Left cardiac atrium (tissue), 4 donors: ENCODE measurements at regions not wholly inside any gene's neighbourhood (a gene's known extent, or its start where the extent isn't known, plus 50 kb on each side); places are given as distances from the start of the nearest gene placed in this dataset.
A peak's percentile ranks its signal among the peaks of the same experiment; 100 is the strongest.

Source experiments
- ATAC-seq, 2 donors: fragments of 200-7000 bp; cut with Tn5 transposase; one replicate each; pipeline ENCODE4 v1.9.1; 2020; ENCODE audit warnings: mild to moderate bottlenecking in 2 of 2, moderate library complexity in 2 of 2
- DNase-seq: peaks from one replicate; pipeline ENCODE4 v3.0.0-alpha.2; 2020
- intact Hi-C, 2 donors: fragments of 100-400 bp; cut with DNase I; formaldehyde crosslinking; loops; one replicate each; pipeline versions ENCODE4 v1.14.1 to v1.15.1; 2022 to 2023
- donor health status: DM: no; HTN: yes; CAD: no.
- donor health status: DM: no; HTN: yes; CAD: no; lungs with severe emphysema.
- donor health status: DM: yes; HTN: yes; CAD: no.
- donor health status: Dilated cardiomyopathy.

DNA sequence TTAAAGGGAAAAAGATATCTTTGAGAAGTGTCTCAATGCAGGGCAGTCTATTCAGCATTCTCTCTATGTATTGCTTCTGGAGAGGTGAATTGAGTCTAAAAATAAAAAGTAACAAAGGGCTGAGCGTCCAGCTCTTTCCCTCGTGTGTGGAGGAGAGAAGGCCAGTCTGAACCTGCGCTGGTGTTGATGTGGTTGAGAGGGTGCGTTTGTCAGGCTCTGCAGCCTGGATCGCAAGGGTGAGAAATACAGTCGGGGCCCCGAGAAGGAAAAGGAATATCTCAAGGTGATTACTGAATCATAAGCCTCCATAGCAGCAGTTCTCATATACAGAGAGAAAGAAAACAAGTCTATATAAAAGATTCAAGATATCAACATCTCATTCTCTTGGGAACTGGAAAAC, 494.1 kb upstream of the MDFIC2 start:
- no peak for ATAC-seq
- DNase-seq: no peak
- intact Hi-C loops: no loop called here

DNA sequence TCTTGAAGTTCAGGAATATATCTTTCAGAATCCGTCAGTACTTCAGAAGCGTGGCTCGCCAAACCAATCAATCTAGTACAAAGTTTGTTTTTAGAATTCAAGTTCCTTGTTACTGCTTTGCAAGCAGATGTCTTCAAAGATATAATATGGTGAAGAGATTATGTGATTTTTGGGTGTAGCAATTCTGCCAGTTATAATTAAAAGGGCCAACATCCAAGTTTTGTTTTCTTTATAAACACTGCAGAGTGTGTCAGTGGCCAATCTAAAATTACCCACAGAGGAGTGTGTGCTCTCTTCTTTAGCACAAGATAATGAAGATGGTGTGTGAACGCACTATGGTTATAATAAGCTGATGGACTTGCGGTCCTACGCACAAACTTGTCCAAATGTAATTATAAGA, 493.6 kb upstream of the MDFIC2 start:
- DNase-seq: no peak
- ATAC-seq: no peak
- intact Hi-C loops: no loop called here

DNA sequence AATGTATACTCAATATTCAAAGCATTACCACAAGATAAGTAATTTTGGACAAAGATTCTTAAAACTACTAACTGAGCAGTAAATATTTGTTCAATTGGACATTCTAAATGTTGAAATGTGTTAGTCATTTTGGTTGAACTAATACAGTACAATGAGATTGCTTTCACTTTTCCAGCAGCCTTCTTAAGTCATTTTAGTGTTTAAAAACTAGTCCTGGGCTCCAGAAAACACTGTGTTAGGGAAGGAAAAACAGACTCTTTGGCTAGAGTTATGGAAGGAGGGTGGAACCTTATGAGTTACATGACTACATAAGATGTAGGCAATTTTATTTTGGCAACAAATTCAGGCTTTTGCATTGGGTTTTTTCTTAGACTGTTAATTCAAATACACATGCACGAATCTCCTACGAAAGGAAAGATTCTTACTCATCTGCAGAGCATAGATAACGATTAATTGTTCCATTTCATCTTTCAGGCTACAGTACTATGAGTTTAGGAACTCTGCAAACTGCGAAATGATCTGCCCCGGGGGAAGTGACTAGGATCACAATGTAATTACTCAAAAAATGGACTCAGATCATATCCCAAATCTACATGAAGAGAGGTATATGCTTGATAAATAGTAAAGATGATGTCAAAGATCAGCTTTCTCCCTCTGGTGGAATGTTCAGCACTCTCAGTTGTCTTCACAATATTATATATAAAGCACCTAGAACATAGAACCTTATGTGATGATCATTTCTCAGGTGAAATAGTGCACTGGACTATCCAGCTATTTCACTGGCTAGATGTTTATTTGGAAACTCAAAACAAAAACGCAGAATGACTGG, 492.8 kb upstream of the MDFIC2 start:
- ATAC-seq: peak in 1 of 2 donors; percentile 57
- intact Hi-C loops: no loop called here
- DNase-seq: no peak

DNA sequence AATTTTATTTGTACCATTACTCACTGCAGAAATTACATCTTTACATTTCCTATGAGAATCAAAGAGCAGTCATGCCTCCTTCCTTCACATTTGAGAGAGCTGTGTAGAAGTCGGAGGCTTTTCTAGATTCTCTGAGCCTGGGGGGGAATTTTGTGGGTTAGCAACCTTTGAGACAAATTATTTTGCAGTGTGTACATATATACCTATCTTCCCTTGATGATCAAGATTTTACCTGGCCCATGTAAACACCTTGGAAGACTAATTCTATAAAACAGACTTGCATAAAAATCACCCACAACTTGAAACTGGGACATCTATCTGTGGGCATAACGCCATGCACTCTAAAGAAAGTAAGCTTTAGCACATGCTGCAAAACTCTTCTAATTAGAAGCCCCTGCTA, 491.5 kb upstream of the MDFIC2 start:
- intact Hi-C loops: no loop called here

DNA sequence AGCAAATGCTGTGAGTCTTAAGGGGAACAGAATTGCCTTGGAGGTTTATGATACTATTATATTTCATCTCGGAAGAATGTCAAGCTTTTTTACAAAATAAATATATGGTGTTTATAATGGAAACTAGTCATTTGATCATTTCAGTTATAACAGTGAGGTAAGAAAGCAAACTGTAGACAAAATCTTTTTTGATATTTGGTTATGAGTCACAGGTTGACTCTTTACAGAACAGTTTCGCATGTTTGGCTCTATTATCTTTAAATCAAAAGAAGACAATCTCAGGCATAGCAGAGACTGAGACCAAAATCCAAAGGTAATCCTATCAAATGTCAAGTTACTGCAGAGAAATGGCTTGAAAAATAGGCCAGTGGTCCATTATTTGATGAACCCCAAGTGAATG, 490.9 kb upstream of the MDFIC2 start:
- no peak for DNase-seq
- no peak for ATAC-seq
- intact Hi-C loops: no loop called here

More for the DNA sequence above, 491.5 kb upstream of the MDFIC2 start:
- no peak for DNase-seq
- ATAC-seq: no peak

DNA sequence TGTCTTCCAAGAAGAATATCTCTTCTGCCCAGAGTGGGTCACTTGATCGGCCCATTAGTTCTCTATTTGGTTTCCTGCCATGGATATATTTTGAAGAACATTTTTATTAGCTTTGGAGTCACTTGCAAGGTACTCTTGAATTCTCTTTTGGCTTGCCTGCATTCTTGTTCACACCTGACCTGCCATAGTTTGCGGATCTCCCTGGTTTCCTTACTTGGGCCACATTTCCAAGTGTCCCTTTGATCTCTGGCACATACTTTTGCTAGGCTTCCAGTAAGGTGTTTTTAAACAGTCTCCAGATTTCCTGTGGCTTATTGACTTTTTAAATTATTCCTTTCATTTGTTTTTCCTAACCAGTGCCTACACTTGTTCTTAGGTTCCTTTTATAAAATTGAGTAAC, 488.5 kb upstream of the MDFIC2 start:
- DNase-seq (no peak), ATAC-seq (no peak)
- intact Hi-C loops: no loop called here

DNA sequence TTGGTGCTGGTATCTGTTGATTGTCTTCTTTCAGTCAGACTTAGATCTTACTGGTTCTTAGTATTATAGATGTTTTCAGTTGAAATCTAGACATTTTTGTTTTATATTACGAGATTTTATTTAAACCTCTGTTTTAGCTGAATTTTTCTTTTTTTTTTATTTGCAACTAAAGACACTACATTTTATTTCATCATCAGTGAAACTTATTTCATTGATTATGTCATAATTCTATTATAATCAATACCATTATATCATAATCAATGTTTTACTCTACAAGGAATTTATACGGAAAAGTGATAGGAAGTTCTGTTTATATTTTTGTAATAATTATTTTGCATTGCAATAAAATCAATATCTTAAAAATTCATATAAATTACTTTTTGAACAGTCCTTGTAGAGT, 477.4 kb upstream of the MDFIC2 start:
- DNase-seq (no peak), ATAC-seq (no peak)
- intact Hi-C loops: no loop called here

DNA sequence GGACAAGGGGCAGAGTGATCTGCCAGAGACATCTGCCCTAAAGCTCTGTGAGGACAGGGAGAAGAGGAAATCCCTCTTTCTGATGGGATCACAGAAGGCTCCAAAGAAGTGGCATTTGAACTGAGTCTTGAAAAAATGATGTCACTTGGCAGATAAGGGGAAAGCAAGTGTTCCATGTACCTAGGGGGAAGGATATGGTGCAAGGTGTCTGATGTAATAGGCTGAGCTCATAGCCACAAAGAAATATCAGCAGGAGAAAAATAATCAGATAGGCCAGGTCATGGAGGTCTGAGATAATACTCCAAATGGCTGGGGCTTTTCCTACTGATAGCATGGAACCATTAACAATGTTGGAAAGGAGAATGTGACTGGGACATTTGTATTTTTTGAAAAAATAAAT, 468.4 kb upstream of the MDFIC2 start:
- DNase-seq: no peak
- no peak for ATAC-seq
- intact Hi-C loops: no loop called here

DNA sequence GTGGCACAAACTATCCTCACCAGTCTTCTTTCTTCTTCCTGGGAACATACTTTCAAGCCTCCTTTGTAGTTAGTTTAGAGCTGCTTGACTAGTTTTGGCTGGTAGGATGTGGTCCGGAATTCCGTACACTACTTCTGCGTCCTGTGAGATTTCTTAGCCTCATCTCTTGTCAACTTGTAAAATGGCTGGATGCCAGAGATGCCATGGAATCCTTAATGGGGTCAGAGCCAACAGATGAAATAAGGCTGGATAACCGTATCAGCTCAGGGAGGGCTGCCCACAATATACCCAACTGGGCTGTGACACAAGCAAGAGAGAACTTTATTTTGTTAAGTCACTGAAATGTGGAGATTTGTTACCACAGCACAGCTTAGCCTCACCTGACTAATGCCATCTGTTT, 466.9 kb upstream of the MDFIC2 start:
- no peak for ATAC-seq
- intact Hi-C loops: no loop called here
- DNase-seq: no peak

DNA sequence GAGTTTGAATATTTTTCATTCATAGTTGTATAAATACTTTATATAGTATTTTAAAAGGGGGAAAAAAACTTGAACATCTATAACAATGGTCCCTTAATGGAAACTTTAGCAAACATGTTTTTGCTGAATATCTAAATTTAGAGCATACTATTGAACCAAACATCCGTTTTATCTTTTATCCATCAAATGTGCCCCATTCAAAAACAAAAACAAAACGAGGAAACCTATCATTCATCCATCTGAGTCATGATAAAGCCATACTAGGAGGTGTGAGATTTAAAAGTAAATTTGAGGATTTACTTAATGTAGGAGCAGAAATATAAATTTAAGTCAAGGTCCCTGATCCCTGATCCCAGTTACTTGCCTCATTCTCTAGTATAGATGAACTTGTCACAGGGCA, 463.6 kb upstream of the MDFIC2 start:
- intact Hi-C loops: no loop called here
- ATAC-seq: no peak
- DNase-seq: no peak

DNA sequence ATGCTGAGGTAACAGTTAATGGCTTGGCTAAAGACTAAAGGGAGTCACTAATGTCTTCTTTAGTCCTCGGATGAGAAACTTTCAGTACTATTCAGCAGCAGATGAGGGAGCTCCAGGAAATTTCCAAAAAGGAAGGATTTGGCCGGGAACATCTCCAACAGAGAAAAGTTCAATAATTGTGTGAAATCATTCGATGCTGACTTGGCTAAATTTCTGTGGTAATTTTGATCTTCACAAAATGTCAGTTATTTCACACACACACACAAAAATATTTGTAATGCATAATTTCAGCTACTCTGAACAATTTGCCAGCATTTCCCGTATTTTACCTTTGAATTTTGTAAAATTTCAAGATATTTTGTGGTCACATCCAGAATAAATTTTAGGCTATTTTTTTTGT, 462.8 kb upstream of the MDFIC2 start:
- DNase-seq (no peak), ATAC-seq (no peak)
- intact Hi-C loops: no loop called here

DNA sequence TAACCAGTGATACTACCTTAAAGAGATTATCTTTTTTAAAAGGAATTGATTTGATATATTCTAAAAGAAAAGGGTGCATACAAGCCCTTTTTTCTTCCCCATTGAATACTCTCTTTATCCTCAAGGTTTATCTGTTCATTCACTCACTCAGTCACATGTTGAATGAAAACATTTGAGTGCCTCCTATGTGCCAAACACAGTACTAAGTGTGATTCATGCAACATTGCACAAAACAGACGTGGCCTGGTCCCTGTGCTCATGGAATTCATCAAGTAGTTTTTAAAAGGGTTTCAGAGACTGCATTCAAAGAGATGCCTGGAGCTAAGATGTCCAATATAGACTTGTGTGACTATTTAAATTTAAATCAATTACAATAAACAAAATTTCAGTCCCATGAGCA, 462.2 kb upstream of the MDFIC2 start:
- no peak for DNase-seq
- intact Hi-C loops: no loop called here

DNA sequence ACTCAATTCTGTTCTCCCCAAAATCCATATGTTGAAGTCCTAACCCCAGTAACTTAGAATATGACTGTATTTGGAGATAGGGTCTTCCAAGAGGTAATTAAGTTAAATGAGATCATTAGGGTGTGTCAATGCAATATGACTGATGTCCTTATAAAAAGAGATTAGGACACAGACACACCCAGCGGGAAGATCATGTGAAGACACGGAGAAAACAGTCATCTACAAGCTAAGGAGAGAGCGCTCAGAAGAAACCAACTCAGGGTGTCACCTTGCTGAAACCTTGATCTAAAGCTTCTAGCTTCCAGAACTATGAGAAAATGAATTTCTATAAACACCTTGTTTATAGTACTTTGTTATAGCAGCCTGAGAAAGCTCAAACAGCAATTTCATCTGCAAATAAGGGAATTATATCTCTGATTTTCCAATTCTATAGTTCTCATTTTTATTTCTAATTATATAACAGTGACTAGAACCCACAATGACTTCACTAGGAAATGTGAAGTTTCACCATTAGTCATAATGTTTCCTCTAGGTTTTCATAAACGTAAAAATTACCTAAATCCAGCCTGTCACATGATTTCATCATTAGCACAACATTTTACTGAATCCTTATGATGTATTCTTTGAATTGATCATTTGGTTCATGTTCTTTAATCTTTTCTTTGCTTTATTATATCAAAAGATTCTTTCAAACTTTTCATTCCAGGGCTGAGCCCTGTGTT, 459.1 kb upstream of the MDFIC2 start:
- no peak for ATAC-seq
- intact Hi-C loops: no loop called here
- no peak for DNase-seq

More for the DNA sequence above, 462.2 kb upstream of the MDFIC2 start:
- no peak for ATAC-seq

DNA sequence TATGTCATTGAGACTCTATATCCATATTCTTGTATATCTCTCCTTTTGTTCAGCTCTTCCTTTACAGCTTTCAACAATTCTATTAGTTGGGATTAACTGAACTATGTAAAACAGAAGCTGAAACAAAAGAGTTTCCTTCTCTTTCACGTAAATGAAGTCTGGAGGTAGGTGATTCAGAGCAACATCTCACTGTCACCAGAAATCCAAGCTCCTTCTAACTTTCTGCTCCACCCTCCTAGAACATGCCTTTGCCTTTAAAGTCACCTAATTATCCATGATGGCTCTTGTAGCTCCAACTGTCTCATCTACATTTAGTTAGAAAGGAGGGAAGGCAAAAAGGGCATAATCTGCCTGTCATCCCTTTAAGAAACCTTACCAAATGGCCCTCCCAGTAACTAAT, 458.2 kb upstream of the MDFIC2 start:
- no peak for ATAC-seq
- intact Hi-C loops: no loop called here
- no peak for DNase-seq

DNA sequence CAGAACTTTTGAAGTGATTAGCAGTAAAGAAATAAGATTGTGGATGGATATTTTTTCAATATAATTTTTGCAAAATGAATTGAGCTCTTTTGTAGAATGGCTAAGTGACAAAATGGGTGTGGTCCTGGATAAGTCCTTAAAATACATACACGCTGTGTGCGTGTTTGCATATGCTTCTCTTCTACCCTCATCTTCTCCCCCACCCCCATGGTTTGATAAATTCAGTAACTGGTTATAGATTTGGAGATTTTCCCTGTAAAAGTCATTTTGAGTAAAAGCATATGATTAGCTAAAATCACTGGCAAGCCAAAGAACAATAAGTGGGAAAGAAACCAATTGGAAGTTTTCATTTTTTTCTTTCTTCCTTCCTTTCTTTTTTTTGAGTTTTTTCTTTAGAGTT, 453.9 kb upstream of the MDFIC2 start:
- intact Hi-C loops: no loop called here
- ATAC-seq: no peak
- DNase-seq: no peak

DNA sequence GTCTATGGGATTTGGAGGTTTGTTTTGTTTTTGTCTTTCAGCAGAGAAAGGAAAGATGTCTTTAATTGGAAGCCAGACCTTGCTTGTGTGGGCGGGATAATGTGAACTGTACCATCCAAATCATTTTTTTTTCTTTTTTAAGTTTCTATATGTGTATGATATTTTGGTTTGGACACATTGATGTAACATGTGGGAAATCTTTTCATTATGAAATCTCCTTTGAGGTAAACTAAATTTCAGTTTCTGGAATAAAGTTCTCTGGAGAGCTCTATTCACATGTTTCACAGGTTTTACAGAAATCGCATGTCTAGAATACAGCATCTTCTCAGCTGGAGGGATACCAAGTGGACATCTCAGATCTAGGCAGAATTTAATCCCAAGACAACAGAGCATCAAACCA, 451.5 kb upstream of the MDFIC2 start:
- no peak for DNase-seq
- intact Hi-C loops: no loop called here
- no peak for ATAC-seq

DNA sequence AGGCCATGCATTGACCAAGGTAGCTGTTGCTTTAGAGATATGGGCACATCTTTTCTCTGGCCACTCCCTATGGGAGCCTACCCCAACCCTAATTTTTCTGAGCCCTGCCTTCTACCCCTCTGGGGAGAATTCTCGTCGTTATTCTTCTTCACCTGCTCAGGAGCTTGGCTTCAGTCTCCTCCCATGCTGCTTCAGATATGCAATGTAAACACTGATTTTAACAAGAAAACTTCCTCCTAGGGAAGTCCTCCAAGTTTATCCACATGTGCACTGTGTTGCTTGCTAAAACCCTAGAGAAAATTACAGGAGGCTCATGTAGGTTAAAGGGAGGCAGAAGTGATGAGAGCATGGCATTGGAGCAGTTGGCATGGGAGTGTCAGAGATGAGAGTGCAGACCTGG, 445.2 kb upstream of the MDFIC2 start:
- intact Hi-C loops: no loop called here
- no peak for DNase-seq
- no peak for ATAC-seq

DNA sequence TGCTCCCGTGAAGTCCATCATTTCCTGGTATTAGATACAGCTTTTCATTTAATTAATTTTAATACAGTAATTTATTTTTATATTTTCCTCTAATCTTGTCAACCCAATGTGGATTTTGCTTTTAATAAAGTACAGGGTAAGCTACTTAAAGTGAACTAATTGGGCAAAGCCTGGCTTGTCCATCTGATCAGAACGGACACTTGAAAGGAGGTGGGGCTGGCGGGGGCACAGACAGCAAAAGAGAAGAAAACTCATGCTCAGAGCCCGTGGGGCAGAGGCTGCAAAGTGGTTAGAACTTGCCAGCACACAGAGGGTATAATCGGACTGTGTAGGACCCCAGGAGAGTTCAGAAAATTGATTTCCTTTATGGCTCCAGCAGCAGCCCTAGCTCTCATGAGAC, 443.1 kb upstream of the MDFIC2 start:
- no peak for DNase-seq
- intact Hi-C loops: no loop called here
- ATAC-seq: no peak

DNA sequence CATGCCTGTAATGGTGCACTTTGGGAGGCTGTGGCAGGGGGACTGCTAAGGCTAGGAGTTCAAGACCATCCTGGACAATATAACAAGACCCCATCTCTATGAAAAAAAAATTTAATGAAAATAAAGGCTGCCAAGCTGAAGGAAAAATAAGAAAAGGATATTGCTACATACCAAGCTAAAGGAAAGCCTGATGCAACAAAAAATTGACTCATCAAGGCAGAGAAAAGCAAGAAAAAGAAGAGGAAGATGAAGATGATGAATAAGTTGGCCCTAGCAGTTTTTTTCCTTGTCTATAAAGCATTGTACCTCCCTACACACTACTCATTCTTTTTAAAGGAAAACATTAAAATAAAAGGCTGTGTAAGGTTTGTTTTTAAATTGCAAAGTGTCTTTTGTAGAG, 441.9 kb upstream of the MDFIC2 start:
- intact Hi-C loops: no loop called here
- ATAC-seq (no peak), DNase-seq (no peak)

DNA sequence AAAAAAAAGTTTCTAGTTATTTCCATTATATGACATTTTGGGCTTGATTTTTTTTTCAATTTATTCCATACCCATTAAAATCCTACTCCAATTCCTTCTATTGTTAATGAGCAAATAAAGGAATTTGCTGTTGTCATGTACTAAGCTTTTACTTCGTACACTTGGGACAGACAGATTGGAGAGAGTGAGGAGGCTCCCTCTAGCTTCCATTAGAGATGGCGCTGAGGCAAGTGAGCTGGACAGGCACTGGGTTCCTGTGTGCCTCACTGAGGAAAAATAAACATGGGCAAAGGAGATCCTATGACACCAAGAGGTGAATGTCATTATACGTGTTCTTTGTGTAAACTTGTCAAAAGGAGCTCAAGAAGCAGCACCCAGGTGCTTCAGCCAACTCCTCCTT, 441.1 kb upstream of the MDFIC2 start:
- intact Hi-C loops: no loop called here
- no peak for DNase-seq
- no peak for ATAC-seq

DNA sequence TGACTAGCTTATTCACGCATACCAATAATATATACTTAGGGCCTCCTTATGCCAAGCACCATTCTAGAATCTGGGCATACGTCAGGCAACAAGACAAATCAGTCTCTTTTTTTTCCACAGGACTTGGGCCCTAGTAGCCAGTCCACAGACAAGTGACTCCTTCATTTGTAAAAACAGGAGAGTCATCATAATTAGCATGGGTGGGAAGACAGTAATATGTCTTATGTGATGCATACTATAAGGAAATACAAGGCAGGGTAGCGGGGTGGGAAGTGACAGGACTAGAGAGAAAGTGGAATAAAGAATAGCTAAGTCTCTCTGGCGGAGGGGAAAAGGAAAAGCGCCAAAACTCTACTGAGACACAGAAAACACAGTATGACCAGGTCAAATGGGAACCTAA, 439.6 kb upstream of the MDFIC2 start:
- intact Hi-C loops: no loop called here
- ATAC-seq: no peak
- no peak for DNase-seq
